ENCODE measurements at regions not wholly inside any gene's neighbourhood (a gene's known extent, or its start where the extent isn't known, plus 50 kb on each side); places are given as distances from the start of the nearest gene placed in this dataset.

DNA sequence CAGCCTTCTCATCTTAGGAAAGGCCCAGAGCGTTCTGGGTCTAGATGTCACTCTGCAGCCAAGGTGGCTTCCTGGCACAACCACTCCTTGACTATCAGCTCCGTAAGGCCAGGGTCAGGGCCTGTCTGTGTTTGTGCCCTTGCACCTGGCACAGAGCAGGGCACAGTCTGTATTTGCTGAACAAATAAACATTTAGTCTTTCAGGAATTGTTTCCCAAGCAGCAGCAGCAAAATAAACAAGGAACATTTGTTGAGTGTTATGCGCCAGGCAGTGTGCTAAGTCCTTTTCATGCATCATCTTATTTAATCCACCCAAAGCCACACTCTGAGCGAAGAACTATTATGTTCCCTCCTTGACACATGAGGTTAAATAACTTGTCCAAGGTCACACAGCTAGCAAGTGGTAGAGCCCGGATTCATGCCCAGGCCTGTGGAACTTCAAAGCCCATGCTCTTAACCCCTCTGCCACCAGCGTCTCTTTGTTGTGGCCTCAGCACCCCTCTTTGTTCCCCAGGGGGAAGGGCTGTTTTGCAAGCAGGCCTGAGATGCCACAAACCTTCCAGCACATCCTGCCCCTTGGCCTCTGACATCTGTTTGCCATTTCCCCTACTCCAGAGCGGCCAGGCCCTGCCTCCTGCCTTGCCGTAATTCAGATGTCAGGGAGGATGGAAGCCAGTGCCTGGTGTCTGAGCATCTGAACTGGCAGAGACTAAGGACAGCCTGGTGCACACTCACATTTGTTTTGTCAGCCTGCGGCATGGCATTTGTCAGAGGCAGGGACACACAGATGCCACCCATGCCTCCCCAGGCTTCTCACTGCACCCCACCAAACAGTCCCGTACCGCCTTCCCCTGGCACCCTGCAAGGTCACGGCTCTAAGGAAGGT is 325.8 kb upstream of the ZMIZ1 start:
- TF ChIP-seq, protein P1, sequence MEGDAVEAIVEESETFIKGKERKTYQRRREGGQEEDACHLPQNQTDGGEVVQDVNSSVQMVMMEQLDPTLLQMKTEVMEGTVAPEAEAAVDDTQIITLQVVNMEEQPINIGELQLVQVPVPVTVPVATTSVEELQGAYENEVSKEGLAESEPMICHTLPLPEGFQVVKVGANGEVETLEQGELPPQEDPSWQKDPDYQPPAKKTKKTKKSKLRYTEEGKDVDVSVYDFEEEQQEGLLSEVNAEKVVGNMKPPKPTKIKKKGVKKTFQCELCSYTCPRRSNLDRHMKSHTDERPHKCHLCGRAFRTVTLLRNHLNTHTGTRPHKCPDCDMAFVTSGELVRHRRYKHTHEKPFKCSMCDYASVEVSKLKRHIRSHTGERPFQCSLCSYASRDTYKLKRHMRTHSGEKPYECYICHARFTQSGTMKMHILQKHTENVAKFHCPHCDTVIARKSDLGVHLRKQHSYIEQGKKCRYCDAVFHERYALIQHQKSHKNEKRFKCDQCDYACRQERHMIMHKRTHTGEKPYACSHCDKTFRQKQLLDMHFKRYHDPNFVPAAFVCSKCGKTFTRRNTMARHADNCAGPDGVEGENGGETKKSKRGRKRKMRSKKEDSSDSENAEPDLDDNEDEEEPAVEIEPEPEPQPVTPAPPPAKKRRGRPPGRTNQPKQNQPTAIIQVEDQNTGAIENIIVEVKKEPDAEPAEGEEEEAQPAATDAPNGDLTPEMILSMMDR (IDR thresholded peaks at IDR 0.05; ENCODE audit: low read length), result no peak
- TF ChIP-seq EZH2 (IDR thresholded peaks at IDR 0.05; ENCODE audit: borderline replicate concordance, low read length), result no peak
